Heart left ventricle (tissue), 16 donors: ENCODE measurements at regions not wholly inside any gene's neighbourhood (a gene's known extent, or its start where the extent isn't known, plus 50 kb on each side); places are given as distances from the start of the nearest gene placed in this dataset.

ENCODE experiments used
- ATAC-seq, 4 donors: fragments of 200-7000 bp; cut with Tn5 transposase; one replicate each; pipeline ENCODE4 v1.9.1; 2020 to 2022; ENCODE audit warnings: moderate library complexity in 4 of 4, mild to moderate bottlenecking in 3 of 4, moderate number of reproducible peaks in 1 of 4
- DNase-seq, 5 donors: peaks; one replicate each; pipeline ENCODE4 v3.0.0-alpha.2; 2020
- H3K27ac ChIP-seq, 12 donors: fragments of 200-600 bp; sonication (generic) in 4 of 12; one replicate each; pipeline versions ENCODE4 v1.5.0 to v1.8.0; 2016 to 2022; ENCODE audit warnings: mild to moderate bottlenecking in 2 of 12
- H3K27me3 ChIP-seq, 9 donors: fragments of 200-600 bp; sonication (generic) in 2 of 9; one replicate each; pipeline versions ENCODE4 v1.5.1 to v1.8.0; 2016 to 2022; ENCODE audit warnings: mild to moderate bottlenecking in 3 of 9
- H3K36me3 ChIP-seq, 9 donors: fragments of 200-600 bp; sonication (generic) in 2 of 9; one replicate each; pipeline versions ENCODE4 v1.5.0 to v1.8.0; 2018 to 2022; ENCODE audit warnings: mild to moderate bottlenecking in 2 of 9
- H3K4me1 ChIP-seq, 12 donors: fragments of 200-600 bp; sonication (generic) in 4 of 12; one replicate each; pipeline versions ENCODE4 v1.5.0 to v1.8.0; 2016 to 2022; ENCODE audit warnings: mild to moderate bottlenecking in 3 of 12
- H3K4me3 ChIP-seq, 12 donors: fragments of 200-600 bp; sonication (generic) in 4 of 12; one replicate each; pipeline versions ENCODE4 v1.5.0 to v1.8.0; 2017 to 2022; ENCODE audit warnings: mild to moderate bottlenecking in 9 of 12, moderate library complexity in 4 of 12
- H3K9me3 ChIP-seq, 12 donors: fragments of 200-600 bp; sonication (generic) in 4 of 12; one replicate each; pipeline versions ENCODE4 v1.5.0 to v1.8.0; 2016 to 2022; ENCODE audit warnings: mild to moderate bottlenecking in 1 of 12
- POLR2A ChIP-seq, 2 donors: fragments of 450-650 bp; IDR thresholded peaks; one replicate each; pipeline ENCODE4 v1.6.1; 2017; ENCODE audit warnings: antibody characterized with exemption in 2 of 2, mild to moderate bottlenecking in 2 of 2, moderate library complexity in 2 of 2
- WGBS, 4 donors: extraction: QIAGEN DNeasy Blood & Tissue Kit in 2 of 4; methylation state at CpG; one replicate each; pipeline versions ENCODE4 v1.1.5 to v1.1.7; 2013 to 2018; 5-methylcytosine and 5-hydroxymethylcytosine counted together
- intact Hi-C, 10 donors: fragments of 100-400 bp; cut with DNase I; formaldehyde crosslinking; loops; one replicate each; pipeline versions ENCODE4 v1.11.1 to v1.14.2; 2022
- TF ChIP-seq, protein P1 (sequence below), 12 donors: fragments of 200-600 bp; sonication (generic) in 4 of 12; IDR thresholded peaks; one replicate each; pipeline versions ENCODE4 v1.5.0 to v1.8.0; 2018 to 2022; ENCODE audit warnings: antibody characterized with exemption in 12 of 12, mild to moderate bottlenecking in 5 of 12
- donor health status: ischemic (EF 13 %, LVEDD 7.1; RV severe dilation, severe dysfunction).
- donor health status: healthy with polysubstance abuse.
- donor health status: DM: no; HTN: yes; CAD: no.
- donor health status: DM: no; HTN: no; CAD: no.
- donor health status: ischemic (EF 25% LVEDD 6.9; RV normal size, moderate dysfunction).
- donor health status: ischemic (EF 25% LVEDD 5.7; RV mildly dilated, moderate dysfunction).
- donor health status: healthy.
- donor health status: DM: yes; HTN: yes; CAD: no.
- donor health status: ischemic (EF 35%, LVEDD 5.7; RV mildly dilated, moderate dysfunction).
- donor health status: nonischemic (EF 11% LVEDD 7.7; RV severe dilation, severe dysfunction).
- donor health status: DM: yes; HTN: yes; CAD: no.
- donor health status: PGD.
- donor health status: ischemic (EF 29% LVEDD 5.4; RV normal size, mild dysfunction).
- donor health status: nonischemic (EF 23%, LVEDD 6.1; RV moderate dilation, normal function).

DNA sequence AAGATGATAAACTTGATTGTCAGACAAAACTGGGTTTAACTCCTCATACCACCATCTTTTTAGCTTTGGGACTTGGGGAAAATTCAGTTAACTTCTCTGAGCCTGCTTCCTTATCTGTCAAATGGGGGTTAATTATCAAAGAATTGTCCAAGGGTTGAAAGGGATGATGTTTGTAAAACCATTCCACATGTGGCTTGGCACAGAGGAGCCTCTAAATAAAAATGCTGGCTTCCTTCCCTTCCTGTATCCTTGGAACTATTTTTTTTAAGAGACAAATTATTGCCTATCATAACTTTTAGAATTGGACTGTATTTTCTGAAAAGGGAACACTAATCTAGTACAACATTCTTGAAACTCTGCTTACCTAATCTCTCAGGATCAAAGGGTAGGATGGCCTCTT is 143.4 kb upstream of the USP24 start:
- Histone ChIP-seq H3K9me3 (no peaks in the 10 kb centered on the region), H3K4me3 (no peak overlapping the region), H3K27me3 (no peaks in the 10 kb centered on the region), H3K36me3 (no peaks in the 10 kb centered on the region), H3K27ac (no peak overlapping the region), H3K4me1 (peaks cover 0 to 33% (median 10%) of the 10 kb centered on the region in 12 donors)
- ATAC-seq (no peak), DNase-seq (no peak)
- no peak for TF ChIP-seq POLR2A (IDR thresholded peaks at IDR 0.05)
- TF ChIP-seq, protein P1, sequence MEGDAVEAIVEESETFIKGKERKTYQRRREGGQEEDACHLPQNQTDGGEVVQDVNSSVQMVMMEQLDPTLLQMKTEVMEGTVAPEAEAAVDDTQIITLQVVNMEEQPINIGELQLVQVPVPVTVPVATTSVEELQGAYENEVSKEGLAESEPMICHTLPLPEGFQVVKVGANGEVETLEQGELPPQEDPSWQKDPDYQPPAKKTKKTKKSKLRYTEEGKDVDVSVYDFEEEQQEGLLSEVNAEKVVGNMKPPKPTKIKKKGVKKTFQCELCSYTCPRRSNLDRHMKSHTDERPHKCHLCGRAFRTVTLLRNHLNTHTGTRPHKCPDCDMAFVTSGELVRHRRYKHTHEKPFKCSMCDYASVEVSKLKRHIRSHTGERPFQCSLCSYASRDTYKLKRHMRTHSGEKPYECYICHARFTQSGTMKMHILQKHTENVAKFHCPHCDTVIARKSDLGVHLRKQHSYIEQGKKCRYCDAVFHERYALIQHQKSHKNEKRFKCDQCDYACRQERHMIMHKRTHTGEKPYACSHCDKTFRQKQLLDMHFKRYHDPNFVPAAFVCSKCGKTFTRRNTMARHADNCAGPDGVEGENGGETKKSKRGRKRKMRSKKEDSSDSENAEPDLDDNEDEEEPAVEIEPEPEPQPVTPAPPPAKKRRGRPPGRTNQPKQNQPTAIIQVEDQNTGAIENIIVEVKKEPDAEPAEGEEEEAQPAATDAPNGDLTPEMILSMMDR (IDR thresholded peaks at IDR 0.05) = no peak
- intact Hi-C loops = no loop called here

GRCh38 chr1:55355549-55355948 is 140.4 kb upstream of the USP24 start:
- no peak overlapping the region for H3K4me3 ChIP-seq
- no peaks in the 10 kb centered on the region for H3K27me3 ChIP-seq
- no peaks in the 10 kb centered on the region for H3K9me3 ChIP-seq
- no peak for DNase-seq
- 96 to 98% (median 96%) methylated on average over 4 of the region's 4 CpGs for WGBS, 4 donors
- ATAC-seq = no peak
- no peak for TF ChIP-seq POLR2A (IDR thresholded peaks at IDR 0.05)
- TF ChIP-seq, protein P1 (IDR thresholded peaks at IDR 0.05) = no peak
- no peak overlapping the region for H3K27ac ChIP-seq
- intact Hi-C loops = no loop called here
- H3K4me1 ChIP-seq = peaks cover 0 to 33% (median 4%) of the 10 kb centered on the region in 12 donors
- no peaks in the 10 kb centered on the region for H3K36me3 ChIP-seq

DNA sequence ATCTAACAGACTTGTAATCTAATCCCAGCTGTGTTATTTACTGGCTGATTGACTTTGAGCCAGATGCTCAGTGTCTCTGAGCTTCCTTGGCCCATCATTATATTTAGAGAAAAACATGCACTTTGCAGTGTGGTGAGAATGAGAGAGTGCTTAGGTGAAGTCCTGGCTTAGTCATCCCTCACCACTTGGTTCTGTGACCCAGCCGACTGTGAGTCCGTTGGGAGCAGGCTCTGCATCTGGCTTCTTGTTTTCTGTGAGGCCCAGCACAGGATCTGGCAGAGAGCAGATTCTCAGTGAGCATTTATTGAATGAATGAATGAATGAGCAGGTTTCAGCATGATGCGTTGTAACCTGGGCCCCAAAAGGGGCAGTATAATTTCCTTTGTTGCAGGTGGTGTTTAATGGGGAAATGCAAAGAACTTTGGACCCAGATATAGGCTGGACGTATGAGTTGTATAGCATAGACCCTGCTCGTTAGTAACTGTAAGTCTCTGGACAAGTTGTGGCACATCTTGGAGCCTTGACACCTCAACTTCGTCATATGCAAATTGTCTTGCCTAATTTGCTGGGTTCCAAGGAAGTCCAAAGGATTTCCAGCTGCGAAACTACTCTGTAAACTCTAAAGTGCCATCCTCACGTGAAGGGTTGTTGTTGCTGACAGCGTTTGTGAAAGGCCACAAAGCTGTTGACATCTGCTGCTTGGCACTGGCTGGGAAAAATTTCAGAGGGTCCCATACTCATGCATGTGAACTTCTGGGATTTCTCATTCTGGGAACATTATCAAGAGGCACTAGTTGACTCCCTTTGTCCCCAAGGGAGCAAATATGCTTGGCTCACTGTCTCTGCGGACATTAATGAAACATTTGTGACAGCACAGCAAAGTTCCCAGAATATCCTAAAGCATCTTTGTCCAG is 138.8 kb upstream of the USP24 start:
- intact Hi-C loops = no loop called here
- Histone ChIP-seq H3K36me3 (no peaks in the 10 kb centered on the region), H3K27me3 (no peaks in the 10 kb centered on the region), H3K9me3 (no peaks in the 10 kb centered on the region), H3K27ac (peak overlapping the region in 3 of 12 donors; percentile 13 to 33 (median 20)), H3K4me3 (no peak overlapping the region), H3K4me1 (peaks cover 0 to 30% (median 4%) of the 10 kb centered on the region in 12 donors)
- no peak for TF ChIP-seq POLR2A (IDR thresholded peaks at IDR 0.05)
- TF ChIP-seq, protein P1 (IDR thresholded peaks at IDR 0.05) = no peak
- ATAC-seq = peak in 2 of 4 donors; percentile 36 to 63
- peak in 3 of 5 donors; percentile 22 to 57 (median 34) for DNase-seq
- 70 to 75% (median 72%) methylated on average over 10 of the region's 10 CpGs for WGBS, 4 donors

- no peak for DNase-seq
- Histone ChIP-seq H3K4me3 (no peak overlapping the region), H3K9me3 (no peaks in the 10 kb centered on the region), H3K27ac (peak overlapping the region in 5 of 12 donors; percentile 5 to 33 (median 21)), H3K36me3 (no peaks in the 10 kb centered on the region), H3K27me3 (no peaks in the 10 kb centered on the region), H3K4me1 (peaks cover 0 to 30% (median 4%) of the 10 kb centered on the region in 12 donors)
- WGBS, 4 donors = 25 to 43% (median 41%) methylated on average over 1 of the region's 1 CpG
- peak; percentile 31 to 78 (median 58) for ATAC-seq
- TF ChIP-seq POLR2A (IDR thresholded peaks at IDR 0.05) = no peak
- TF ChIP-seq, protein P1 (IDR thresholded peaks at IDR 0.05) = no peak
- intact Hi-C loops = no loop called here
Measured at GRCh38 chr1:55352811-55353180, 137.6 kb upstream of the USP24 start.
